CD4-positive, alpha-beta memory T cell (primary cell): ENCODE measurements at regions not wholly inside any gene's neighbourhood (a gene's known extent, or its start where the extent isn't known, plus 50 kb on each side); places are given as distances from the start of the nearest gene placed in this dataset.

Source experiments
- CTCF ChIA-PET: fragments of 350-600 bp; sonication (Branson Sonifier 250); formaldehyde crosslinking; loops from one replicate; lab custom pipeline; 2021; ENCODE audit warnings: inconsistent platforms; ENCODE audit not compliant: partially characterized antibody; lab: Charles Lee
- POLR2A ChIA-PET: fragments of 350-600 bp; sonication (Branson Sonifier 250); formaldehyde crosslinking; loops from one replicate; lab custom pipeline; 2021; ENCODE audit not compliant: partially characterized antibody; lab: Charles Lee
- DNase-seq, 5 donors: peaks; one replicate each; pipeline versions ENCODE4 v3.0.0 to v3.0.0-alpha.2; 2020 to 2022; ENCODE audit warnings: mixed read lengths in 1 of 5
- H3K27ac ChIP-seq: one replicate; pipeline ENCODE4 v1.7.0; 2013; ENCODE audit warnings: low read depth, low read length
- H3K27me3 ChIP-seq: 2 replicates; pipeline ENCODE4 v1.7.0; 2013; ENCODE audit warnings: mild to moderate bottlenecking, low read length, moderate library complexity; ENCODE audit not compliant: insufficient read depth
- H3K36me3 ChIP-seq: 2 replicates; pipeline ENCODE4 v1.7.0; 2013; ENCODE audit warnings: mild to moderate bottlenecking, low read length, moderate library complexity; ENCODE audit not compliant: insufficient read depth
- H3K4me1 ChIP-seq: 2 replicates; pipeline ENCODE4 v1.7.0; 2013; ENCODE audit warnings: mild to moderate bottlenecking, low read length, moderate library complexity; ENCODE audit not compliant: insufficient read depth
- H3K4me3 ChIP-seq, 2 donors: one replicate each; pipeline ENCODE4 v1.7.0; 2013; ENCODE audit warnings: low read length in 2 of 2, mild to moderate bottlenecking in 1 of 2
- H3K9me3 ChIP-seq, 2 donors: one replicate each; pipeline ENCODE4 v1.7.0; 2013; ENCODE audit warnings: low read length in 2 of 2, control low read depth in 1 of 2; ENCODE audit not compliant: control insufficient read depth in 1 of 2
- H3K27ac Mint-ChIP-seq, 7 donors: one replicate each; pipeline ENCODE4 v1.8.0; 2020 to 2021; ENCODE audit warnings: mixed read lengths in 7 of 7, mild to moderate bottlenecking in 6 of 7, inconsistent platforms in 3 of 7, moderate library complexity in 3 of 7
- H3K27me3 Mint-ChIP-seq, 2 donors: one replicate each; pipeline ENCODE4 v1.8.0; 2020 to 2021; ENCODE audit warnings: mixed read lengths in 2 of 2
- H3K36me3 Mint-ChIP-seq, 2 donors: one replicate each; pipeline ENCODE4 v1.8.0; 2020 to 2021; ENCODE audit warnings: mixed read lengths in 2 of 2, inconsistent platforms in 1 of 2, mild to moderate bottlenecking in 1 of 2
- H3K4me1 Mint-ChIP-seq, 4 donors: one replicate each; pipeline ENCODE4 v1.8.0; 2020 to 2021; ENCODE audit warnings: mixed read lengths in 4 of 4, mild to moderate bottlenecking in 1 of 4
- H3K4me3 Mint-ChIP-seq, 8 donors: one replicate each; pipeline ENCODE4 v1.8.0; 2020 to 2021; ENCODE audit warnings: mixed read lengths in 8 of 8, mild to moderate bottlenecking in 7 of 8, moderate library complexity in 6 of 8, inconsistent platforms in 3 of 8
- H3K9me3 Mint-ChIP-seq, 8 donors: one replicate each; pipeline ENCODE4 v1.8.0; 2020 to 2021; ENCODE audit warnings: mixed read lengths in 8 of 8, mild to moderate bottlenecking in 5 of 8, inconsistent platforms in 3 of 8, moderate library complexity in 1 of 8
- intact Hi-C: fragments of 100-400 bp; cut with micrococcal nuclease; formaldehyde crosslinking; loops from one replicate; pipeline ENCODE4 v1.15.1; 2023

GRCh38 chr12:127896661-127897060 lies 370.3 kb upstream of the TMEM132C start:
- Mint-ChIP-seq H3K4me3 (no peak overlapping the region), H3K27me3 (no peaks in the 10 kb centered on the region), H3K9me3 (peaks cover 0 to 11% (median 3%) of the 10 kb centered on the region in 8 donors), H3K27ac (no peak overlapping the region), H3K36me3 (no peaks in the 10 kb centered on the region), H3K4me1 (no peaks in the 10 kb centered on the region)
- ChIA-PET POLR2A (no interaction called here), CTCF (no interaction called here)
- DNase-seq = no peak
- no peaks in the 10 kb centered on the region for H3K27me3 ChIP-seq
- H3K4me3 ChIP-seq = no peak overlapping the region
- H3K27ac ChIP-seq = no peak overlapping the region
- H3K4me1 ChIP-seq = no peaks in the 10 kb centered on the region
- no peaks in the 10 kb centered on the region for H3K9me3 ChIP-seq
- H3K36me3 ChIP-seq = no peaks in the 10 kb centered on the region
- intact Hi-C loops = no loop called here

GRCh38 chr12:127898616-127899015 lies 368.4 kb upstream of the TMEM132C start:
- intact Hi-C loops = no loop called here
- H3K4me3 Mint-ChIP-seq = no peak overlapping the region
- H3K36me3 ChIP-seq = no peaks in the 10 kb centered on the region
- no peak overlapping the region for H3K27ac ChIP-seq
- peaks cover 0 to 7% (median 3%) of the 10 kb centered on the region in 8 donors for H3K9me3 Mint-ChIP-seq
- no peak overlapping the region for H3K27ac Mint-ChIP-seq
- no peak for DNase-seq
- no peaks in the 10 kb centered on the region for H3K4me1 Mint-ChIP-seq
- H3K27me3 Mint-ChIP-seq = no peaks in the 10 kb centered on the region
- H3K36me3 Mint-ChIP-seq = no peaks in the 10 kb centered on the region
- ChIA-PET POLR2A (no interaction called here), CTCF (no interaction called here)
- H3K4me3 ChIP-seq = no peak overlapping the region
- H3K9me3 ChIP-seq = no peaks in the 10 kb centered on the region
- no peaks in the 10 kb centered on the region for H3K27me3 ChIP-seq
- H3K4me1 ChIP-seq = no peaks in the 10 kb centered on the region

- ChIA-PET CTCF (no interaction called here), POLR2A (no interaction called here)
- H3K36me3 Mint-ChIP-seq = no peaks in the 10 kb centered on the region
- no peak overlapping the region for H3K4me3 Mint-ChIP-seq
- no peaks in the 10 kb centered on the region for H3K4me1 Mint-ChIP-seq
- H3K27ac ChIP-seq = no peak overlapping the region
- no peaks in the 10 kb centered on the region for H3K27me3 ChIP-seq
- no peaks in the 10 kb centered on the region for H3K9me3 ChIP-seq
- H3K27me3 Mint-ChIP-seq = no peaks in the 10 kb centered on the region
- DNase-seq = no peak
- H3K9me3 Mint-ChIP-seq = peaks cover 0 to 9% (median 5%) of the 10 kb centered on the region in 8 donors
- intact Hi-C loops = no loop called here
- H3K4me3 ChIP-seq = no peak overlapping the region
- no peaks in the 10 kb centered on the region for H3K4me1 ChIP-seq
- no peak overlapping the region for H3K27ac Mint-ChIP-seq
- H3K36me3 ChIP-seq = no peaks in the 10 kb centered on the region
These were observed 367.0 kb upstream of the TMEM132C start for GRCh38 chr12:127899971-127900370.

GRCh38 chr12:127900386-127900785 lies 366.6 kb upstream of the TMEM132C start:
- Histone ChIP-seq H3K27me3 (no peaks in the 10 kb centered on the region), H3K9me3 (no peaks in the 10 kb centered on the region), H3K4me3 (no peak overlapping the region), H3K36me3 (no peaks in the 10 kb centered on the region), H3K27ac (no peak overlapping the region), H3K4me1 (no peaks in the 10 kb centered on the region)
- intact Hi-C loops = no loop called here
- ChIA-PET POLR2A (no interaction called here), CTCF (no interaction called here)
- no peak for DNase-seq
- H3K27me3 Mint-ChIP-seq = no peaks in the 10 kb centered on the region
- H3K4me1 Mint-ChIP-seq = no peaks in the 10 kb centered on the region
- H3K4me3 Mint-ChIP-seq = no peak overlapping the region
- peaks cover 2 to 9% (median 5%) of the 10 kb centered on the region in 8 donors for H3K9me3 Mint-ChIP-seq
- H3K27ac Mint-ChIP-seq = no peak overlapping the region
- H3K36me3 Mint-ChIP-seq = no peaks in the 10 kb centered on the region

- no peak overlapping the region for H3K4me3 Mint-ChIP-seq
- ChIA-PET POLR2A (no interaction called here), CTCF (no interaction called here)
- H3K36me3 ChIP-seq = no peaks in the 10 kb centered on the region
- H3K4me1 Mint-ChIP-seq = no peaks in the 10 kb centered on the region
- no peaks in the 10 kb centered on the region for H3K27me3 ChIP-seq
- H3K27ac Mint-ChIP-seq = no peak overlapping the region
- H3K4me1 ChIP-seq = no peaks in the 10 kb centered on the region
- H3K9me3 ChIP-seq = no peaks in the 10 kb centered on the region
- DNase-seq = no peak
- peaks cover 2 to 9% (median 6%) of the 10 kb centered on the region in 8 donors for H3K9me3 Mint-ChIP-seq
- H3K27me3 Mint-ChIP-seq = no peaks in the 10 kb centered on the region
- no peak overlapping the region for H3K4me3 ChIP-seq
- H3K36me3 Mint-ChIP-seq = no peaks in the 10 kb centered on the region
- intact Hi-C loops = no loop called here
- no peak overlapping the region for H3K27ac ChIP-seq
These were observed 363.8 kb upstream of the TMEM132C start for GRCh38 chr12:127903146-127903545.

- Histone ChIP-seq H3K4me3 (no peak overlapping the region), H3K36me3 (no peaks in the 10 kb centered on the region), H3K4me1 (no peaks in the 10 kb centered on the region), H3K27ac (no peak overlapping the region), H3K27me3 (no peaks in the 10 kb centered on the region), H3K9me3 (no peaks in the 10 kb centered on the region)
- Mint-ChIP-seq H3K27me3 (no peaks in the 10 kb centered on the region), H3K36me3 (no peaks in the 10 kb centered on the region), H3K27ac (no peak overlapping the region), H3K4me3 (no peak overlapping the region), H3K9me3 (peaks cover 0 to 11% (median 5%) of the 10 kb centered on the region in 8 donors), H3K4me1 (no peaks in the 10 kb centered on the region)
- ChIA-PET POLR2A (no interaction called here), CTCF (no interaction called here)
- intact Hi-C loops = no loop called here
- no peak for DNase-seq
These were observed 357.9 kb upstream of the TMEM132C start for GRCh38 chr12:127909041-127909440.

GRCh38 chr12:127911291-127911690 lies 355.7 kb upstream of the TMEM132C start:
- Histone ChIP-seq H3K4me1 (no peaks in the 10 kb centered on the region), H3K9me3 (no peaks in the 10 kb centered on the region), H3K4me3 (no peak overlapping the region), H3K36me3 (no peaks in the 10 kb centered on the region), H3K27me3 (no peaks in the 10 kb centered on the region), H3K27ac (no peak overlapping the region)
- Mint-ChIP-seq H3K4me1 (no peaks in the 10 kb centered on the region), H3K36me3 (no peaks in the 10 kb centered on the region), H3K9me3 (peaks cover 0 to 5% (median 0%) of the 10 kb centered on the region in 8 donors), H3K4me3 (no peak overlapping the region), H3K27me3 (no peaks in the 10 kb centered on the region), H3K27ac (no peak overlapping the region)
- intact Hi-C loops = no loop called here
- CTCF ChIA-PET = no interaction called here
- POLR2A ChIA-PET = no interaction called here
- no peak for DNase-seq

- CTCF ChIA-PET = no interaction called here
- Histone ChIP-seq H3K4me3 (no peak overlapping the region), H3K36me3 (no peaks in the 10 kb centered on the region), H3K4me1 (no peaks in the 10 kb centered on the region), H3K27ac (no peak overlapping the region), H3K27me3 (no peaks in the 10 kb centered on the region), H3K9me3 (no peaks in the 10 kb centered on the region)
- DNase-seq = no peak
- no peaks in the 10 kb centered on the region for H3K27me3 Mint-ChIP-seq
- no peaks in the 10 kb centered on the region for H3K4me1 Mint-ChIP-seq
- intact Hi-C loops = no loop called here
- no peaks in the 10 kb centered on the region for H3K36me3 Mint-ChIP-seq
- H3K27ac Mint-ChIP-seq = no peak overlapping the region
- H3K4me3 Mint-ChIP-seq = no peak overlapping the region
- H3K9me3 Mint-ChIP-seq = peaks cover 0 to 8% (median 0%) of the 10 kb centered on the region in 8 donors
- POLR2A ChIA-PET = no interaction called here
These were observed 354.8 kb upstream of the TMEM132C start for GRCh38 chr12:127912035-127912665.
